K562 (cell line): ENCODE measurements at regions not wholly inside any gene's neighbourhood (a gene's known extent, or its start where the extent isn't known, plus 50 kb on each side); places are given as distances from the start of the nearest gene placed in this dataset.

Source experiments
- ATAC-seq: fragments of 200-7000 bp; cut with Tn5 transposase; 3 replicates; pipeline ENCODE4 v1.9.1; 2020; ENCODE audit warnings: moderate library complexity
- BruUV-seq: library from RNA; stranded (reverse); fragments of 400-500 nt; replicated peaks from 2 replicates; lab custom pipeline; 2021; lab: Mats Ljungman, UMichigan
- CTCF ChIA-PET: fragments of 300-600 bp; formaldehyde crosslinking; extraction: SDS; loops from one replicate; lab custom pipeline; 2021; ENCODE audit warnings: low intra/inter-chr PET ratio; lab: Yijun Ruan, JAX
- POLR2A ChIA-PET: fragments of 300-600, 350-650 bp; sonication (Branson Sonifier 250); formaldehyde crosslinking; extraction: SDS; loops from one replicate; lab custom pipeline; 2021; ENCODE audit warnings: antibody characterized with exemption, inconsistent platforms; lab: Yijun Ruan, JAX
- DNase-seq, 4 experiments: peaks; one replicate each; pipeline versions ENCODE4 v3.0.0 to v3.0.0-alpha.2; 2011 to 2018; ENCODE audit warnings: low spot score in 3 of 4, mixed read lengths in 3 of 4; ENCODE audit errors: extremely low read depth in 1 of 4
- FAIRE-seq: peaks from 2 replicates; lab custom pipeline; 2011; peaks lifted over from hg19 to GRCh38; lab: Jason Lieb, UNC
- H2AFZ ChIP-seq: 2 replicates; pipeline ENCODE4 v1.6.0; 2011; ENCODE audit warnings: low read depth, low read length, control low read depth, inconsistent platforms
- H3K27ac ChIP-seq: fragments of 200-600 bp; 3 replicates; pipeline ENCODE4 v1.8.0; 2011; ENCODE audit warnings: low read depth, mild to moderate bottlenecking, control low read depth, inconsistent platforms, low read length, moderate library complexity, mixed read lengths; ENCODE audit errors: extremely low read depth
- H3K27me3 ChIP-seq, 2 experiments: fragments of 300-600 bp in 1 of 2; 2 replicates in 1 of 2; 3 replicates in 1 of 2; pipeline versions ENCODE4 v1.6.0 to v1.8.0; 2011; ENCODE audit warnings: inconsistent platforms in 2 of 2, low read length in 2 of 2, mild to moderate bottlenecking in 1 of 2, mixed read lengths in 1 of 2, moderate library complexity in 1 of 2; ENCODE audit not compliant: control insufficient read depth in 2 of 2, insufficient read depth in 2 of 2
- H3K36me3 ChIP-seq: fragments of 300-600 bp; 3 replicates; pipeline ENCODE4 v1.8.0; 2011; ENCODE audit warnings: mild to moderate bottlenecking, low read length, inconsistent platforms; ENCODE audit not compliant: control insufficient read depth, insufficient read depth
- H3K4me1 ChIP-seq, 2 experiments: fragments of 200-600 bp in 1 of 2; replicated peaks in 1 of 2; 2 replicates in 1 of 2; 3 replicates in 1 of 2; pipeline versions ENCODE4 v1.5.1 to v1.8.0; 2011; ENCODE audit warnings: inconsistent platforms in 2 of 2, low read length in 2 of 2, mild to moderate bottlenecking in 1 of 2, mixed read lengths in 1 of 2, moderate library complexity in 1 of 2; ENCODE audit not compliant: control insufficient read depth in 2 of 2, insufficient read depth in 2 of 2
- H3K4me2 ChIP-seq: 2 replicates; pipeline ENCODE4 v1.6.1; 2011; ENCODE audit warnings: low read length, control low read depth, inconsistent platforms, mixed read lengths; ENCODE audit not compliant: insufficient read depth
- H3K4me3 ChIP-seq: fragments of 200-600 bp; sonication (generic), shearing (Covaris generic); 2 replicates; pipeline ENCODE4 v1.5.1; 2016; ENCODE audit warnings: control low read depth, inconsistent platforms
- H3K79me2 ChIP-seq: fragments of 200-600 bp; 3 replicates; pipeline ENCODE4 v1.8.0; 2011; ENCODE audit warnings: low read length, inconsistent platforms; ENCODE audit not compliant: control insufficient read depth, insufficient read depth
- H3K9ac ChIP-seq, 2 experiments: 2 replicates each; pipeline versions ENCODE4 v1.6.0 to v1.6.1; 2011; ENCODE audit warnings: low read depth in 2 of 2, low read length in 2 of 2, control low read depth in 1 of 2, inconsistent platforms in 1 of 2, mild to moderate bottlenecking in 1 of 2, mixed read lengths in 1 of 2; ENCODE audit not compliant: insufficient read depth in 1 of 2
- H3K9me1 ChIP-seq: one replicate; pipeline ENCODE4 v1.6.0; 2011; ENCODE audit warnings: inconsistent platforms, mild to moderate bottlenecking, low read length, moderate library complexity; ENCODE audit not compliant: control insufficient read depth, insufficient read depth
- H3K9me3 ChIP-seq: replicated peaks from 2 replicates; pipeline ENCODE4 v1.5.1; 2011; ENCODE audit warnings: low read depth, low read length, inconsistent platforms; ENCODE audit not compliant: control insufficient read depth, insufficient read depth
- H4K20me1 ChIP-seq: replicated peaks from 2 replicates; pipeline ENCODE4 v1.6.1; 2011; ENCODE audit warnings: low read length, inconsistent platforms, mixed read lengths; ENCODE audit not compliant: control insufficient read depth, insufficient read depth
- MCM5 ChIP-seq: fragments of 450-650 bp; IDR thresholded peaks from 2 replicates; pipeline ENCODE4 v1.6.1; 2016; ENCODE audit warnings: low read depth
- POLR2G ChIP-seq: fragments of 200-400 bp; formaldehyde crosslinking; IDR thresholded peaks from 2 replicates; pipeline ENCODE4 v1.6.1; 2017; ENCODE audit warnings: low read depth, mild to moderate bottlenecking, antibody characterized with exemption, low read length, moderate library complexity
- PTTG1 ChIP-seq: fragments of 450-650 bp; IDR thresholded peaks from 2 replicates; pipeline ENCODE4 v1.6.1; 2016; ENCODE audit warnings: low read depth, mild to moderate bottlenecking, missing genetic modification characterization, missing compliant biosample characterization
- ZNF217 ChIP-seq: sonication (generic); formaldehyde crosslinking; IDR thresholded peaks from 2 replicates; pipeline ENCODE4 v1.8.0; 2022; ENCODE audit warnings: mild to moderate bottlenecking, missing genetic modification reagents
- ZNF384 ChIP-seq: IDR thresholded peaks from 2 replicates; pipeline ENCODE4 v1.6.1; 2012; ENCODE audit warnings: low read depth, low read length, improper control_type of control experiment
- ZNF699 ChIP-seq: fragments of 250-450 bp; sonication (Bioruptor Pico); IDR thresholded peaks from 2 replicates; pipeline ENCODE4 v1.8.0; 2021; ENCODE audit warnings: mild to moderate bottlenecking, moderate library complexity; ENCODE audit not compliant: insufficient replicate concordance
- WGBS: fragments of 100-300 bp; shearing (Covaris generic); methylation state at CpG from one replicate; pipeline ENCODE4 v1.1.6; 2016; ENCODE audit warnings: low coverage, mixed read lengths; ENCODE audit not compliant: insufficient coverage; ENCODE audit errors: missing lambda C conversion rate; 5-methylcytosine and 5-hydroxymethylcytosine counted together
- in situ Hi-C: fragments of 300-500 bp; cut with MboI; formaldehyde crosslinking; loops from 4 replicates; pipeline ENCODE4 v1.15.0; 2018; ENCODE audit warnings: inconsistent platforms, mixed read lengths
- intact Hi-C: fragments of 100-400 bp; cut with micrococcal nuclease; formaldehyde crosslinking; loops from 2 replicates; pipeline ENCODE4 v1.14.2; 2022
- TF ChIP-seq, protein P1 (sequence below), 3 experiments: IDR thresholded peaks in 2 of 3; conservative IDR thresholded peaks in 1 of 3; 2 replicates each; pipeline ENCODE4 v1.5.1; 2011 to 2012; ENCODE audit warnings: low read length in 3 of 3, mild to moderate bottlenecking in 3 of 3, control low read depth in 2 of 3, improper control_type of control experiment in 1 of 3, inconsistent platforms in 1 of 3, low read depth in 1 of 3, mixed read lengths in 1 of 3, moderate library complexity in 1 of 3; ENCODE audit not compliant: insufficient read depth in 2 of 3
- TF ChIP-seq, protein P2 (sequence below): fragments of 450-650 bp; IDR thresholded peaks from 2 replicates; pipeline ENCODE4 v1.6.1; 2017; ENCODE audit warnings: mild to moderate bottlenecking, moderate library complexity

DNA sequence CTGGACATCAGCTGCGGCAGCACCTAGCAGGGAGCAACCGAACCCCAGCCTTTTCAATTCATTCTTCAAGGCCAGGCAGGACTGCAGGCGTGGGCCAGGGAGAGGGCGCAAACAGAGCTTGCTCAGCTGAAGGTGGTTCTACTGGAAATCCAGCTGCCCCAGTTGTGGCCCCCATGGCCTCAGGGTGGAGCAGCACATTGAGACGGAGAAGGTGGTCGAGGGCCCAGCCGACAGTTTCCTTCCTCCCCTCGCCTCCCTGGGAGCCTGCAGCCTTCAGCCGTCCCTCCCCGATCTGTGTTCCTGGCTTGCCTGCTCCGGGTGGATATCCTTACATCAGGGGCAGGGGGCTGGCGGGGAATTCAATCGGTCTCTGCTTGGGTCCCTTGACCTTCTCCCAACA is 217.8 kb downstream of the ANKRD60 start:
- H4K20me1 ChIP-seq: no peaks in the 10 kb centered on the region
- BruUV-seq: no TSS peak
- TF ChIP-seq, protein P1, sequence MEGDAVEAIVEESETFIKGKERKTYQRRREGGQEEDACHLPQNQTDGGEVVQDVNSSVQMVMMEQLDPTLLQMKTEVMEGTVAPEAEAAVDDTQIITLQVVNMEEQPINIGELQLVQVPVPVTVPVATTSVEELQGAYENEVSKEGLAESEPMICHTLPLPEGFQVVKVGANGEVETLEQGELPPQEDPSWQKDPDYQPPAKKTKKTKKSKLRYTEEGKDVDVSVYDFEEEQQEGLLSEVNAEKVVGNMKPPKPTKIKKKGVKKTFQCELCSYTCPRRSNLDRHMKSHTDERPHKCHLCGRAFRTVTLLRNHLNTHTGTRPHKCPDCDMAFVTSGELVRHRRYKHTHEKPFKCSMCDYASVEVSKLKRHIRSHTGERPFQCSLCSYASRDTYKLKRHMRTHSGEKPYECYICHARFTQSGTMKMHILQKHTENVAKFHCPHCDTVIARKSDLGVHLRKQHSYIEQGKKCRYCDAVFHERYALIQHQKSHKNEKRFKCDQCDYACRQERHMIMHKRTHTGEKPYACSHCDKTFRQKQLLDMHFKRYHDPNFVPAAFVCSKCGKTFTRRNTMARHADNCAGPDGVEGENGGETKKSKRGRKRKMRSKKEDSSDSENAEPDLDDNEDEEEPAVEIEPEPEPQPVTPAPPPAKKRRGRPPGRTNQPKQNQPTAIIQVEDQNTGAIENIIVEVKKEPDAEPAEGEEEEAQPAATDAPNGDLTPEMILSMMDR (IDR thresholded peaks at IDR 0.05 in 2 of 3, conservative IDR thresholded peaks at IDR 0.05 in 1 of 3; ENCODE audit: insufficient read depth in 2 of 3, low read depth in 1 of 3, low read length in 3 of 3): no peak
- TF ChIP-seq MCM5 (no peak), ZNF217 (CRISPR knock-in tag) (no peak), POLR2G (no peak), ZNF384 (no peak), PTTG1 (tag) (no peak), ZNF699 (CRISPR knock-in tag) (no peak)
- TF ChIP-seq, protein P2, sequence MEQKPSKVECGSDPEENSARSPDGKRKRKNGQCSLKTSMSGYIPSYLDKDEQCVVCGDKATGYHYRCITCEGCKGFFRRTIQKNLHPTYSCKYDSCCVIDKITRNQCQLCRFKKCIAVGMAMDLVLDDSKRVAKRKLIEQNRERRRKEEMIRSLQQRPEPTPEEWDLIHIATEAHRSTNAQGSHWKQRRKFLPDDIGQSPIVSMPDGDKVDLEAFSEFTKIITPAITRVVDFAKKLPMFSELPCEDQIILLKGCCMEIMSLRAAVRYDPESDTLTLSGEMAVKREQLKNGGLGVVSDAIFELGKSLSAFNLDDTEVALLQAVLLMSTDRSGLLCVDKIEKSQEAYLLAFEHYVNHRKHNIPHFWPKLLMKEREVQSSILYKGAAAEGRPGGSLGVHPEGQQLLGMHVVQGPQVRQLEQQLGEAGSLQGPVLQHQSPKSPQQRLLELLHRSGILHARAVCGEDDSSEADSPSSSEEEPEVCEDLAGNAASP: no peak
- TF ChIP-seq, all 486 proteins: peak for 0
- Histone ChIP-seq H3K9me3 (no peaks in the 10 kb centered on the region), H3K27ac (no peak overlapping the region), H3K36me3 (no peaks in the 10 kb centered on the region), H3K4me3 (no peak overlapping the region), H3K4me2 (no peak overlapping the region), H3K4me1 (no peaks in the 10 kb centered on the region), H3K27me3 (peaks cover 12 to 48% of the 10 kb centered on the region in 2 experiments; a peak in 3 of 5 replicates), H3K79me2 (no peaks in the 10 kb centered on the region), H3K9ac (no peak overlapping the region), H2AFZ (no peak overlapping the region), H3K9me1 (no peaks in the 10 kb centered on the region)
- ChIA-PET POLR2A (no interaction called here), CTCF (no interaction called here)
- intact Hi-C loops (no loop called here), in situ Hi-C loops (no loop called here)
- FAIRE-seq: no peak
- no peak for DNase-seq
- no peak for ATAC-seq
- WGBS: 6% methylated on average over 12 of the region's 13 CpGs
